NCI-H187 (cell line): ENCODE measurements at regions not wholly inside any gene's neighbourhood (a gene's known extent, or its start where the extent isn't known, plus 50 kb on each side); places are given as distances from the start of the nearest gene placed in this dataset.

ENCODE experiments used
- DNase-seq, 2 experiments: peaks; one replicate each; lab custom pipeline; 2025; lab: John Stamatoyannopoulos, UW

DNA sequence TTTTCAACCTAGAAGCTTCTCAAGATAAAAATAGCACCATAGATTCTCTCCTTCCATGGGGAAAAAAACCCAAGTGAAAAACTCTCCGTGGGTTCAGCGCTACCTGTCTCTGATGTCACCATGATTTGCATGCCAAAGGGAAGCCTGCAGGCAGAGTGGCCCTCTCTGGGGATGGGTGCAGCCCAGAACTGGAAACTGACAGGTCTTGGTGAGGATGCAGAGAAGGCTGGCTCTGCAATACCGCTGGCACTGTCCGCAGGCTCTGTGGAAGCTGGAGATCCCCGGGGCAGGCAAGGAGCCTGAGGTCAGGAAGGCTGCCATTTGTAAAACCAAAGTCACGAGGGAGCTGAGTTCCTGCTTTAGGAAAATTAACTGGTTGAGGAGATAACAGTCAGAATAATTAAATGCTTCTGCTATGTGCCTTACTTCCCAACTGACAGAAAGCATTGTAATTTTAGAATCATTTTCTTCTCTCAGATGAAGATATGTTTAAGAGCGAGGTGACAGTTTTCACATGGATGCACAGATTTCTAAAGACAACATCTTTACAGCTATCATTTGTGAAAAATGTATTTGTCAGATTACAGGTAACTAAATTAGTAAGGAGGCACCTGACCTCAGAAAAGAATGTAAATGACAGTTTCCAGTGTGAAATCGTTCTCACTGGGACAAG, 731.5 kb upstream of the FZD8 start:
- no peak for DNase-seq

DNA sequence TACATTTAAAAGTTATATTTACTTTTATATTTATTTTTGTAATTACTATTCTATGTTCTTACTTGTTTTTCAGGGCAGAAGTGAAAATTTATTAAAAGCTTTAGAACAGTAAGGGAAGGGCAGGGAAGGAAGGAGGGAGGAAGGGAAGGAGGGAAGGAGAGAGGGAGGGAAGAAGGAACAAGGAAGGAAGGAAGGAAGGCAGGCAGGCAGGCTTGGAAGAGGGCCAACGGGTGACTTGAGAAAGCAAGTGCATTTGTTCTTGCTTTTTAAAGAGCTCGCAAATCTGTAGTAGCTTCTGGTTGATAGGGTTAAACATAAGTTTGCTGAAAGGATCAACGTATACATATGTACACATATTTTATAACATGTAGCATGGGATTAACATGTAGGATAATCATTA, 725.3 kb upstream of the FZD8 start:
- DNase-seq, result no peak

DNA sequence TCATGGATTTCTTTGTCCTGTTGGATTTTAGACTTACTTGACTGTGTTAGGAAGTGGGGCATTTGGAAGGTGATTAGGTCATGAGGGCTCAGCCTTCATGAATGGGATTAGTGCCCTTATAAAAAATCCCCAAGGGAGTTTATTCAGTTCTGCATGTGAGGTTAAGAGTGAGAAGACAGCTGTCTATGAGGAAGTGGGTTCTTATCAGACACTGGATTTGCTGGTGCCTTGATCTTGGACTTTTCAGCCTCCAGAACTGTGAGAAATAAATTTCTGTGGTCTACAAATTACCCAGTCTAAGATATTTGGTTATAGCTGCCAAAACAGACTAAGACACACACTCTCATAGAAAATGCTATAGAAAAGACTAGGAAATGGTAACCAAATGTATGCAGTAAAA, 724.7 kb upstream of the FZD8 start:
- DNase-seq, result no peak

DNA sequence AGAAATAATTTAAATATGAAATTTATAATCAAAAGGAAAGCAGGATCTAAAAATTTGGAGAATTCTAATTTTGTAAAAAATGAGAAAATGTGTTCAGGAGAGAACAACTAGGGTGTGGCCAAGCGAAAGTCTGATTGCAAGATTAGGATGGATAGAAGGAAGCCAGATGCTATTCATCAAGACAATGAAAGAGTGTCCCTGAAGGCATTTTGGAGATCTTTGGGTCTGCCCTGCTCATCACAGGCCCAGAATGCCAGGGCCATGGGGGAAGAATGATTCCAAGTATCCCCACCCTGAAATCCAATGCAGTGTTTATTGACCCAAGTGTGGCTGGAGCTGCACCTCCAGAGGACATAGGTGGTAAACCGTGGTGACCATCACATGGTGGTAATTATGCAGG, 724.0 kb upstream of the FZD8 start:
- DNase-seq, result no peak

DNA sequence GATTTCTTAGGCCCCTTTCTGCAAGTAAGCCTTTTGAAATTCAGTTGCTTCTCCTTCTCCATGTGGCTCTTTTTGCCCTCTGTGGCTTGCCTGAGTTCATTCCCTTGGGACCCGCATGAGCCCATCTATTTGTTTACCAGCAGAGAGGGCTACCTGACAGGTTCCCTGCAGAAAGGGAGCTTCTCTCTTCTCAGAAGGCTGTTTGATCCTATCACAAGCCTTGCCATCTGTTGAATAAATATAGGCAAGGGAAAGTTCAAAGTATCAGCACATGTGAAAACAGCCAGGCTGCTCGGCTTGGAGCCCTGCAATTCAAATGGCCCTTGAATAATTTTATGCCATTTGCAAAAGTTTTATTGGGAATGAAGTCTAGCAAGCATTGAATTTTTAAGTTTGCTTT, 720.2 kb upstream of the FZD8 start:
- no peak for DNase-seq

DNA sequence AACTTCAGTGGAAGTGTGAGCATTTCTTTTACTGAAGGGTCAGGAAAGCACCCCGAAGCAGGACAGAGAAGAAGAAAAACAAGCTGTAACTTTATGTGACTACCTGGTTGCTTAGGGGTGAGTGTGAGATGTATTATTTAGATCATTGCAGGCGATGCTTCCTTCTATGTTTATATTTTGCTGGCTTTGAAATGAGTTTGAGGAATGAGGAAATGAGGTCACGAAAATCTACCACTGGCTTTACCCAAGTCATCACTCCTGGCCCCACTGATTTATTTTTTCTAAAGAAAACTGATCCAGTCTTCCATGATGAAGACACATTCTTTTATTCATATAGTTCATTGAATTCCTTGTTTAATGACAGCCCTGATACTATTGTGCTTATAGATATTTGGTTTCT, 716.6 kb upstream of the FZD8 start:
- DNase-seq, result no peak

DNA sequence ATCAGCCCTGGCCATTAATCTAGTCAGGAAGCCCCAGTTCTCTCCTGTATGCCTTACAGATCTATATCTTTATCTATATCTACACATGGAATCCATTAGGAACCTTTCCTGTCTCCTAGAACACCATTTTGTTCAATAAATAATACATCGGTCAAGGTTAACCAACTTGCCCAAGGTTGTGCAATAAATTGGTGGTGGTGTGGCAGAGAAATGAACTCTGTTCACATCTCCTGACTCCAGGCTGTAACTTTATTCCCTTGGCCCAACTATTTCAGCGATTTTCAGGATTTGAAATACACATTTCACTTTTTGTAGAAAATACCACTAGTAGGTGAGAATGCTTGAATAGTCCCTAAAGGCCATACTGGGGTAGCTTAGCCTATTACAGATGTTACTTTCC, 712.5 kb upstream of the FZD8 start:
- no peak for DNase-seq

DNA sequence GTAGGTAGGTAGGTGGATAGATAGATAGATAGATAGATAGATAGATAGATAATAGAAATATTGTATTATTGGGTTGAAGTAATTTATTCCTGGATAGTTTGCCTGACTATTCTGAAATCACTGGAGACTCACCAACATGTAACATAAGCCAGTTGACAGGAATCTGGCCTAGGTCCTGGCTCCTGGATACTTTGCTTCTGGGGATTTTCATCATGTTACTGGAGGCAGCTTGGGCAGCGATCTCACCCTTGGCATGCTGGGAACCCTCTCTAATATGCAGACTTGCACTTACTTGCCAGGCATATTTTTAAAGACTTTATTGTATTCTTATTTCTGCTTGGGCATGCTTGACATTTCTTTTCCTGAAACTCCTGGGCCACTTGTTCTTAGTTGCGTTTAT, 709.1 kb upstream of the FZD8 start:
- no peak for DNase-seq

DNA sequence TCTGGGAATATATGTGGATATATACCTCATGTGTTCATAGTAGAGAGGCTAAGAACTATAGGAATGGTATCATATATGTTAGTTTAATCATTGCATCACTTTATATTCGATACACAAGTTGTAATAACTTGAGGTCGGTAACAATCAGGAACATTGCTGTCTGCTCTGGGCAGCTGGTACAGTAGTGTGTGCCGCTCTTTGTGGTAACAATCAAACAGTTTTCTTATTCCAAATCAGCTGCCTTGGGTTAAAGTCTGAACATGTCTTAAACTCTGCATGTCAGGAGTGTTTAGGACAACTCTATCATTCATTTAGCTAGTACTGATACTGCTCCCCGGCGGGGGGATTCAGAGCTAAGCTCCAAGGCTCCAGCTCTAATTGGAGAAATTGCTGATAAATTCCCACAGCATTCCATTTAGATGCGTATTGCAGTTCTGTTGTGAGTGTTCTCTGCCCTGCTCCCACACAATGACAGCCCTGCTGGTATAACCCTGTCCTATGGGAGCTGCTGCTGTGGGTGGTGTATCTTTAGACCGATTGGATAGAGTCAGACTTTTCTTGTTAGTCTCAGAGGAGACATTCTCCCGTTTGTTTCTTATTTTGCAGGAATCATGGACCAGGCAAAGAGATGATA, 707.5 kb upstream of the FZD8 start:
- no peak for DNase-seq

DNA sequence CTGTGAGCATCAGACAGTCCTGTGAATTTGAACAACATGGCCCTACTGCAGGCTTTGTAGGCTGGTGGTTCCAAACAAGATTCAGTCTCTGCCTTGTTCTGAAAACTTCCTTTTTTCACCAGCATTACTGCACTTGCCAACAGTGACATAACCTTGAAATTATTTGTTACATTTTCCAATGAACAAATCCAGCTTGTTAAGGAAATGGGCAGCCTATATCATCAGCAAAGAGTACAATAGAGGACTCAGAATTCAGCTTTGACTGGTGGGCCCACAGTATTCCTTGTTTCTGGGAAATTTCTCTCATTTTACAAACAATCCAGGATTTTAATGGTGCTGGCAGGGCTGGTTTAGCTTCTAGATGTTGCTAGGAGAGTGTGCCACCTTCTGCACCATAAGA, 703.7 kb upstream of the FZD8 start:
- no peak for DNase-seq

DNA sequence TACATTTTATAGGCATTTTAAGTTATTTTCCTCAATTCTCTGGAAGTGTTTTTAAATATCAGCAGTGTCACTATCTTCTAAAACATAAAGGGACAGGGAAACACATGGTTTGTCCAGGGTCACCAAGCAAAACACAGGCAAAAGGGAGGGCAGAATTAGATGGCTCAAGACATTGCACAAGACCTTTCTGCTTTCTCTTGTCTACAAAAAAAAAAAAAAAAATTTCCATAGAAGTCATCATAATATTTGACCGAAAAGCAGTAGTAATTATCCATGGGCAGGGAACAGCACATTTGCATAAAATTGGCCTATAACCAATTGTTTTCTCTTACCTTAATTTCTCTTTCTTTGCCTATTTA, 703.1 kb upstream of the FZD8 start:
- DNase-seq, result no peak

DNA sequence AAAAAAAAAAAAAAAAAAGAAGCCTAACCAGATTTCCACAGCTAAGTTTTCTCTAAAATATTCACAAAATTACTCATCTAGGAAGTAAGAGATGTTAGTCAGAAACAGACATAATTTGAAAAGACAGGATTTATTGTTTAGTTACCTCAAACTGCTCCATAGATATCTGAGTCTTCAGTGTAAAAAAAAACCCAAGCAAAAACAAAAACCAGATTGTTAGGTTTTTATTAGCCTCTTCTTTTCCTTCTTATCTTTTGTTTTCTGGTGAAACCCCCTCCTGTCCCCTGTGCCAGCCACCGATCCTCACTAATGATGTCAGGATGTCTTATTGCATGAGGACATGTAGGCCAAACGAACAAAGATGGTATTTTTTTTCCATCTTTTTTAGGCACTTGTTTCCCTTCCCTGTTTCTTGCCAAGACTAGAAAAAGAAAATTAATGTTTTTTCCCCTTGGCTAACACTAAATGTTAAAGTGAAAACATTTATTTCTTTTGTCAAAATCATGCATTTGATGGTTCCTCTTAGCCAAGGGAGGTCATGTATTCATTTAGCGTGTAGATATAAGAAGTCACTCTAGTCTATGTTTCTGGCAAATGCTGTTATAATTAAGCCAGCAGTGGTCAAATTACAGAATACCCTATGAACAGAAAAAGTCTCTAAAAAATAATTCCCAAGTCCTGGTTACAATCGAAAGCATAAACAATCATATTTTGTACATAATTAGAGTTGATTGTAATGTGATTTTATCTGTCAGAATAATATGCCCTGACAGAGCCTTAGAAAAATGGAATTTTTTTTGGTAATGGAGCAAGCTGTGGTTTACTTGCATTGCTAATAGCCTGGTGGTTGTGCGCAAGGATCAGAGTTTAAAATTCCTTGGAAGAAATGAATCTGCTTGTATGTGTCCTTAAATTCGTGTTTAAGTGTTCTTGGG, 702.4 kb upstream of the FZD8 start:
- no peak for DNase-seq

DNA sequence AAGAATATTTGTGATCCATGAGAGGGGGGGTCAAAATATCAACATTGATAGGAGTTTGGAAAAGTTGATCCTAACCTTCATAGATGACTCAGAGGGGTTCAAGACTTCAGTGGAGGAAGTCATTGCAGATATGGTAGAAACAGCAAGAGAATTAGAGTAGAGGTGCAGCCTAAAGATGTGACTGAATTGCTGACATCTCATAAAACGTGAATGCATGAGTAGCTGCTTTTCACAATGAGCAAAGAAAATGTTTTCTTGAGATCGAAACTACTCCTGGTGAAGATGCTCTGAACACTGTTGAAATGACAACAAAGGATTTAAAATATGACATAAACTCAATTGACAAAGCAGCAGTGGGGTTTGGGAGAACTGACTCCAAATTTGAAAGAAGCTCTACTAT, 700.7 kb upstream of the FZD8 start:
- DNase-seq, result no peak

DNA sequence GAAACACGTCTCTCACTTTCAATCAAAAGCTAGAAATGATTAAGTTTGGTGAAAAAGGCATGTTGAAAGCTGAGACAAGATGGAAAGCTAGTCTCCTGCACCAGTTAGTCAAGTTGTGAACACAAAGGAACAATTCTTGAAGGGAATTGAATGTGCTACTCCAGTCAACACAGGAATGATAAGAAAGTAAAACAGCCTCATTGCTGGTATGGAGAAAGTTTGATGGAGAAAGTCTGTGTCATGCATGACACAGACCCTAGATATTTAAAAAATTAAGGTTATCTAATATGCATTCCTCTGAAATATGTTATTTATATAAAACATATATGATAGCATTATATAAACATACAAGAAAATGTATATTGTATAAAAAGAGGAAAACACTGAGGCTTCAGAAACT, 699.4 kb upstream of the FZD8 start:
- DNase-seq, result no peak

DNA sequence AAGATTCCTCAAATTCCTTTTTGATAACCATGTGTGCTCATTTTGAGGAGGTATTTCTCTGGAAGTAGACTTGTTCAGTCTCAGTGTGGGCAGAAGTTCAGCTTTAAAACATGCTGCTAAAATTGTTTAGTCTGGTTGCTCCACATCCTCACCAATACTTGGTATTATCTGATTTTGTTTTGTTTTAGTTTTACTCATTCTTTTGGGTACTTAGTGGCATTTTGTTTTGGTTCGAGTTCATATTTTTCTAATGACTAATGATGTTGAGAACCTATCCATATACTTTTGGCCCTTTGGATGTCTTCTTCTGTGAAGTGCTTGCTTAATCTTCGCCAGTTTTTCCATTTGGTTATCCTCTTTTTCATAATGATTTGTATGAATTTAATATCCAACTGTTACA, 694.2 kb upstream of the FZD8 start:
- no peak for DNase-seq

DNA sequence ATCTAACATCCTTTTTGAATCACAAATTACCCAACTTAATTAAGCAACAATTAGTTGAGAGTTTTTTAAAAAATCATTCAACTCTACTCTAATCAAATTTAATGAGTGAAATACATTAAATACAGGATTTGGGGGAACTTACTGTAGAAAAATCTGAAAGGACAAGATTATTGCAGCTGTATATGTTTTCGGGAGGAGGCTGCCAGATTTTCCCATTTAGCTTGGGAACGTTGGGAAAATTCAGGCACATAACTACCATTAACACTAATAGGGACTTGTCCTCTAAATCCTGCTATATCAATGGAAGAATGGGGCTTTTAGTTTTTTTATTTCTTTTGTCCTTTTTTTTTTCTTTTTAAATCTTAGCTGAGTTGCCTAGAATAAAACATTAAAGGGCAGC, 691.4 kb upstream of the FZD8 start:
- no peak for DNase-seq

DNA sequence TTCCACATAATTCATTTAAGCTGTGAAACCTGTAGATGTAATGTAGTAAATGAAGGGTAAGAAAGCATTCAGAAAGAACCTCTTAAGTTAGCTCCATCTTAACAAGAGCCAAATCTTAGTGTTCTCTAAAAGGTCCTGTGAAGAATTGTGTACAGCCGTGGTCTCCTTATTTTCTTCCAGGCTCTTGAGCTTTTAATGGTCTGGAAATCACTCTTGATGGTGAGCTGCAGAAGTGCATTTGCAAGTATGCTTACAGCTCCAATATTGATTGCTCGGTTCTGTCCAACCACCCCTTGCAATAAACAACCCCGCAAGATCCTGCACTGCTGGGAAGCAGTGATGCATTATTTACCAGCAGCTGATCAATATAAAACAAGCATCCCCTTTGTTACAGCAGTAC, 690.8 kb upstream of the FZD8 start:
- DNase-seq, result no peak

DNA sequence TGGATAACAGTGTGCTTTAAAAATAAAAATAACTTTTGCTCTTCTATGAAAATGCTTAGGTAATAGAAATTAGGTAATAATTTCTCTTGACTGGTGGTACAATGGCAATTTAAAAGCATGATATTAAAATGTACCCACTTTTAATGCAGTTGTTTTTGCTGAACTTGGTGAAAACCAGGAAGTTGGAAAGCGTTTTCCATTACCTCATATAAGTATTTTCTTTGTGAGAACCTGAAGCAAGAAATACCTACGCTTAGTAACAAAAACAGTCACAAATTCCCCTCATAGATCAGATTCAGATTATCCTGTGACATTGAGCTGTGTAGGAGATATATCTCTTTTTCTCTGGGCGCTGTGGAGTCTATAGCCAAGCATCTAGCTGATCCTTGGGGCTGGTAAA, 689.0 kb upstream of the FZD8 start:
- no peak for DNase-seq

DNA sequence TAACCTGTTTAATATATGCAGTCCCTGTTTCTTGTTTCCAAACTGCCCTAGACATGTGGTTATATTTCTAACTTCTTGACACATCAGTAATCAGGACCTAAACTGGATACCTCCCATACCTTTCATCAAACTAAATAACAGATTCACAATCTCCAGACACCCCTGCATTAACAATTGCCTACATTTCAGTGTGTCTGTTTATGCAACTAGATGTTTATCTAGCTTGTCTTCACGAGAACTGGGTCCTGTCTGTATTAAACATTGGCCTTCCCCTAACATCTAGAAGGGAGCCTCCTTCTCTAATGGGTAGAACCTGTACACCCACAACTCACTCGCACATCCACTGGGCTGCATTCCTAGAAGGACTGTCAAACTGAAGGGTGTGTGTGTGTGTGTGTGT, 683.7 kb upstream of the FZD8 start:
- DNase-seq, result no peak

DNA sequence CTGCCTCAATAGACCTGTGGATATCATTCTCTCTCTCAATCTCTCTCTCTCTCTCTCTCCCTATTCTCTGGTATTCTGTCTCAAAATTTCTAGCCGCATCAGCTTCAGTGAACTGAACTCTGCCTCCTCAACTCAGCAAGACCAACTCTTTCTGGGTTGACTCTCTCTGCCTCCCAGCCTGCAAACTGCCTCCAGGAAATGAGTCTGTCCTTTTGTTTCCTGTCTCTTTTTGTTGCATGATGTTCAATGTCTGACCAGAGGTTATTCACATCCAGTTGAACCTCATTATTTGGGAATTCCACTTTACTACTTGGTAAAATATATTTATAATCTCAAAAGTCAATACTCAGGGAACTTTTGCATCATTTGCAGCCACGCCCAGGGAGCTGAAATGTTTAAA, 682.7 kb upstream of the FZD8 start:
- no peak for DNase-seq

DNA sequence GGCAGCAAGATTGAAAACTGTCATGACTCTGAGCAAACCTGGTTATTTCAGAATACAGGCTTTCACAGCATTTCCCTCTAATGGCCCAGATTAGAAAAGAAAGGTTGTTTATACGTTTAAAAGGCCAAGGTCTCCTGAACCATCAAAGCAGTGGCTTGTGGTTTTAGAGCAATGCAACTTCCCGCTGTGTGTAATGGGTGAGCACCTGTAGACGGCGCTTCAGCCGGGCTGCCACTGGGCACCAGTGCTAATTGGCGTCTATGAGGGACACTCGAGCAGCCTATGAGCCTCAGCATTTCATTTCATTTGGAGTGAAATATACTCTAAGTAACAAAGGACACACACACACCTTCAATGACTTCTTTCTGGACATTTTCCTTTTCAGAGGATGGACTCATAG, 671.0 kb upstream of the FZD8 start:
- no peak for DNase-seq

DNA sequence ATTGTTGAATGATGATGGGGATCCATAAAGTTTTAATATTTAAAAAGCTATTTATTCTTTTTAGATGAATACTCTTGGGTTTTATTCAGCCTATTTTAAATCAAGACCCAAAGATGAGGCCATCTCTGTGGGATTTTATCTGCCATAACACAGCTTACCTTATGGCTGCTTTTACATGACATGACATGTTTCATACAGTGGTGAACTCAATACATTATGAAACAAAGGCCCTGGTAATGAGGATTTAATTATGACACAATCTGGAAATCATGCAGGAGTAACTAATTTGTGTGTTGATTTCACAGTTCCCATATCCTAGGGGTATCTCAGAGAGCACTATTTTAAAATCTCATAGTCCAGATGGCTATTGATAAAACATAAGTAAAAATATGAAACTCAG, 661.8 kb upstream of the FZD8 start:
- no peak for DNase-seq

DNA sequence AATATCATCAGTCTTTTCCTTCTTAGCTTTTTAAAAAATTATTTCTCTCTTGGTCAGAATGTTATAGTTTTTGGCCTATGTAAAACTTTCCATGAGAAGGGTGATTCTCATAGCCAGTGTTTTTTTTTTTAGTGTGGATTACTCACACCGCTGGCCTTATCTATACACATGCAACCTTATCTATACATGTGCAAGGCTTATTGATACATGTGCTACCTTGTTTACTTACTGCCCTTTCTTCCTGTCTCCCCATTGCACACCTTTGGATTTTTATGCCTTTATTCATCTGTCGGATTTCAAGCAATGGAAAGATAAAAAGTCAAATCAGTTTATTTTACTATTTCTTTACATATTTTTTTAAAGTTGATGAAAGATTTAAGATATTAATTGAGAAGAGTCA, 660.0 kb upstream of the FZD8 start:
- no peak for DNase-seq
